GM21390 (cell line): ENCODE measurements at regions not wholly inside any gene's neighbourhood (a gene's known extent, or its start where the extent isn't known, plus 50 kb on each side); places are given as distances from the start of the nearest gene placed in this dataset.

Source experiments
- ATAC-seq: cut with Tn5 transposase; IDR thresholded peaks from one replicate; pipeline ENCODE4 v1.9.1; 2021; ENCODE audit not compliant: unreplicated experiment

- ATAC-seq, result no peak
Observed at GRCh38 chr9:89953824-89954615, 349.2 kb downstream of the GADD45G start.

GRCh38 chr9:89955144-89955543 lies 350.3 kb downstream of the GADD45G start:
- no peak for ATAC-seq

- ATAC-seq, result no peak
Observed at GRCh38 chr9:89955626-89956025, 350.8 kb downstream of the GADD45G start.

- ATAC-seq, result no peak
Observed at GRCh38 chr9:89956331-89956730, 351.5 kb downstream of the GADD45G start.

GRCh38 chr9:89956907-89957306 lies 352.1 kb downstream of the GADD45G start:
- no peak for ATAC-seq

- no peak for ATAC-seq
Observed at GRCh38 chr9:89958086-89958485, 353.3 kb downstream of the GADD45G start.

- ATAC-seq, result no peak
Observed at GRCh38 chr9:89961616-89962341, 357.0 kb downstream of the GADD45G start.

- ATAC-seq, result no peak
Observed at GRCh38 chr9:89963280-89963679, 358.5 kb downstream of the GADD45G start.

- ATAC-seq, result no peak
Observed at GRCh38 chr9:89967527-89967926, 362.7 kb downstream of the GADD45G start.

- no peak for ATAC-seq
Observed at GRCh38 chr9:89969156-89969675, 364.4 kb downstream of the GADD45G start.

- ATAC-seq, result no peak
Observed at GRCh38 chr9:89969881-89970639, 365.2 kb downstream of the GADD45G start.

GRCh38 chr9:89970701-89971100 lies 365.9 kb downstream of the GADD45G start:
- ATAC-seq, result no peak

- ATAC-seq, result no peak
Observed at GRCh38 chr9:89972535-89972934, 367.7 kb downstream of the GADD45G start.

GRCh38 chr9:89974582-89974981 lies 369.8 kb downstream of the GADD45G start:
- ATAC-seq, result no peak

- ATAC-seq, result no peak
Observed at GRCh38 chr9:89975024-89975423, 370.2 kb downstream of the GADD45G start.

GRCh38 chr9:89975630-89976029 lies 370.8 kb downstream of the GADD45G start:
- no peak for ATAC-seq

GRCh38 chr9:89978185-89978584 lies 373.4 kb downstream of the GADD45G start:
- no peak for ATAC-seq

GRCh38 chr9:89980600-89980999 lies 375.8 kb downstream of the GADD45G start:
- ATAC-seq, result no peak

GRCh38 chr9:89982016-89982415 lies 377.2 kb downstream of the GADD45G start:
- ATAC-seq, result no peak

GRCh38 chr9:89983411-89983810 lies 378.6 kb downstream of the GADD45G start:
- ATAC-seq, result no peak

- ATAC-seq, result no peak
Observed at GRCh38 chr9:89984214-89984613, 379.4 kb downstream of the GADD45G start.
